K562 (cell line): ENCODE measurements at regions not wholly inside any gene's neighbourhood (a gene's known extent, or its start where the extent isn't known, plus 50 kb on each side); places are given as distances from the start of the nearest gene placed in this dataset.

ENCODE experiments used
- ATF1 ChIP-seq, 2 experiments: fragments of 450-650 bp in 1 of 2; IDR thresholded peaks; 2 replicates each; pipeline ENCODE4 v1.6.1; 2016; ENCODE audit warnings: missing compliant biosample characterization in 1 of 2, missing genetic modification characterization in 1 of 2
- CBFA2T2 ChIP-seq: fragments of 450-650 bp; conservative IDR thresholded peaks from 2 replicates; pipeline ENCODE4 v1.6.1; 2017; ENCODE audit warnings: mild to moderate bottlenecking
- CBX5 ChIP-seq: IDR thresholded peaks from 2 replicates; pipeline ENCODE4 v1.6.1; 2014; ENCODE audit warnings: low read depth, borderline replicate concordance
- CHD7 ChIP-seq: fragments of 200-600 bp; sonication (generic); IDR thresholded peaks from one replicate; pipeline ENCODE4 v1.6.1; 2012; ENCODE audit warnings: mild to moderate bottlenecking, low read depth, low read length, inconsistent platforms
- COPS2 ChIP-seq: fragments of 450-650 bp; conservative IDR thresholded peaks from 2 replicates; pipeline ENCODE4 v1.6.1; 2016; ENCODE audit warnings: mild to moderate bottlenecking, moderate library complexity
- HLTF ChIP-seq: fragments of 450-650 bp; IDR thresholded peaks from 2 replicates; pipeline ENCODE4 v1.6.1; 2016
- HMG20B ChIP-seq: fragments of 250-450 bp; sonication (Bioruptor Pico); IDR thresholded peaks from 2 replicates; pipeline ENCODE4 v1.5.0; 2021; ENCODE audit warnings: mild to moderate bottlenecking
- MAZ ChIP-seq, 2 experiments: fragments of 450-650 bp in 1 of 2; sonication (generic) in 1 of 2; formaldehyde crosslinking; IDR thresholded peaks in 1 of 2; conservative IDR thresholded peaks in 1 of 2; 2 replicates each; pipeline versions ENCODE4 v1.4.0 to v1.5.0; 2020; ENCODE audit warnings: mild to moderate bottlenecking in 1 of 2, missing genetic modification reagents in 1 of 2
- MCM7 ChIP-seq, 2 experiments: fragments of 450-650 bp; IDR thresholded peaks; 2 replicates each; pipeline ENCODE4 v1.6.1; 2016 to 2018
- MTA2 ChIP-seq: fragments of 450-650 bp; IDR thresholded peaks from 2 replicates; pipeline ENCODE4 v1.6.1; 2016; ENCODE audit warnings: low read depth
- NCOR1 ChIP-seq: fragments of 450-650 bp; IDR thresholded peaks from 2 replicates; pipeline ENCODE4 v1.6.1; 2016; ENCODE audit warnings: mild to moderate bottlenecking, moderate library complexity
- SMARCA4 ChIP-seq: fragments of 450-650 bp; IDR thresholded peaks from 2 replicates; pipeline ENCODE4 v1.6.1; 2016
- TRIM28 ChIP-seq: fragments of 450-650 bp; IDR thresholded peaks from 2 replicates; pipeline ENCODE4 v1.6.1; 2017
- ZFP36 ChIP-seq: fragments of 150-350 bp; IDR thresholded peaks from 2 replicates; pipeline ENCODE4 v1.6.1; 2018; ENCODE audit warnings: low read length, low read depth; ENCODE audit not compliant: partially characterized antibody
- ZNF175 ChIP-seq: fragments of 200-800 bp; sonication (Bioruptor generic); IDR thresholded peaks from 2 replicates; pipeline ENCODE4 v1.6.1; 2016; ENCODE audit warnings: low read depth, mild to moderate bottlenecking, missing genetic modification characterization, missing compliant biosample characterization
- ZNF444 ChIP-seq: fragments of 250-450 bp; sonication (Bioruptor Pico); IDR thresholded peaks from 2 replicates; pipeline ENCODE4 v1.4.0; 2020; ENCODE audit warnings: mild to moderate bottlenecking, moderate library complexity
- ZNF655 ChIP-seq: fragments of 250-450 bp; sonication (Bioruptor Pico); IDR thresholded peaks from 2 replicates; pipeline ENCODE4 v1.5.0; 2021
- ZNF695 ChIP-seq: fragments of 450-650 bp; formaldehyde crosslinking; IDR thresholded peaks from 2 replicates; pipeline ENCODE4 v1.4.0; 2020; ENCODE audit warnings: mild to moderate bottlenecking, moderate library complexity
- ZNF780A ChIP-seq: fragments of 250-450 bp; sonication (Bioruptor Pico); IDR thresholded peaks from 2 replicates; pipeline ENCODE4 v1.5.0; 2021; ENCODE audit warnings: mild to moderate bottlenecking

GRCh38 chr5:74257645-74258313 lies 382.7 kb downstream of the ENC1 start (continued):
- TF ChIP-seq ATF1 (CRISPR knock-in tag; IDR thresholded peaks at IDR 0.05) (no peak), ATF1 (tag; IDR thresholded peaks at IDR 0.05) (0 out of 2 replicates have a peak, but pooled peaks have one; percentile 19), TRIM28 (no peak), ZFP36 (no peak), CBFA2T2 (peak; percentile 40; the same call in 1 of the 2 replicates), MTA2 (no peak), HLTF (no peak), ZNF695 (no peak), HMG20B (CRISPR knock-in tag) (no peak), ZNF655 (CRISPR knock-in tag) (no peak), COPS2 (no peak), CBX5 (no peak), MCM7 (IDR thresholded peaks at IDR 0.05) (no peak), CHD7 (no peak), NCOR1 (peak; percentile 33; the same call in 1 of the 2 replicates), SMARCA4 (peak; percentile 54; the same call in 1 of the 2 replicates), ZNF780A (CRISPR knock-in tag) (no peak), ZNF444 (CRISPR knock-in tag) (no peak), MAZ (CRISPR knock-in tag; conservative IDR thresholded peaks at IDR 0.05 in 1 of 2, IDR thresholded peaks at IDR 0.05 in 1 of 2) (peak in 1 of 2 experiments; percentile 44; a peak in 1 of 4 replicates), ZNF175 (CRISPR knock-in tag) (no peak)
